HG02973 (cell line): ENCODE measurements at regions not wholly inside any gene's neighbourhood (a gene's known extent, or its start where the extent isn't known, plus 50 kb on each side); places are given as distances from the start of the nearest gene placed in this dataset.
A peak's percentile ranks its signal among the peaks of the same experiment; 100 is the strongest.
"Not testable (repeated sequence)": the region's sequence is repeated elsewhere in the genome, so short reads cannot be mapped to it uniquely, and the experiment has no call there.

Source experiments
- ATAC-seq: cut with Tn5 transposase; IDR thresholded peaks from one replicate; pipeline ENCODE4 v1.9.1; 2021; ENCODE audit warnings: moderate library complexity; ENCODE audit not compliant: unreplicated experiment

DNA sequence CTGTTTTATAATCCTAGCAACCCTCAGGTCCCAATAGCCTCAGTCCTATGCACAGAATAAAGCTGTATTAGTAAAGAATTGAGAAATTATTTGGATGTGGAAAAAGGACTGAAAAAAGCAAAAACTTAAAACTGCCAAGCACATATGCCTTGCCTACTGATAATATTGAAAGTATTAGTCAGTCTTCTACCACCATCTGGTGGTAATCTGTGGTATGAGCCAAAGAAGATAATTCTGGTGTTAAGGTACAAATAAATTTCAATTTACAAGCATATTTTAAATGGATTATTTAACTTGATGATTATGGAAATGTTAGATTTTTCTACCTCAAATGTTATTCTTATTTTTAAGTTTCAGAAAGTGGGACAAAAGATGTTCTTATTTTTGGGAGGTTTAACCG, 460.3 kb upstream of the KLHL1 start:
- peak; percentile 69 for ATAC-seq

DNA sequence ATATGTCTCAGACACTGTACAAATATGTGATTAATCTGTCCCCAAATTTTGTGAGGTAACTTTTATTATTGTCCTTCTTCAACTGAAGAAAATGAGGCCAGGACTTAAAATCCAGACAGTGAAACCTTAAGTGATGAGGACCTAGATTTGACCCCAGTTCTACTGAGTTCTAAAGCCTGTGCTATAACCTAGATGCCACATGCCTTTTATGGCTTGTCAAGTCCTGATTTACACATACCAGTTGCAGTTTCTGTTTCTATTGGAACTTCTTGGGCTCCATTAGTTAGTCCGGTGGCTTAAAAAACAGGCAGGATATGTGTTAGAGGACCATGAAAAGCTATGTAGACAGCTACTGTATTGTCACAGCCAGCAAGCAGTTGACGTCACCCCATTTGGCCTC, 436.5 kb upstream of the KLHL1 start:
- ATAC-seq = no peak

DNA sequence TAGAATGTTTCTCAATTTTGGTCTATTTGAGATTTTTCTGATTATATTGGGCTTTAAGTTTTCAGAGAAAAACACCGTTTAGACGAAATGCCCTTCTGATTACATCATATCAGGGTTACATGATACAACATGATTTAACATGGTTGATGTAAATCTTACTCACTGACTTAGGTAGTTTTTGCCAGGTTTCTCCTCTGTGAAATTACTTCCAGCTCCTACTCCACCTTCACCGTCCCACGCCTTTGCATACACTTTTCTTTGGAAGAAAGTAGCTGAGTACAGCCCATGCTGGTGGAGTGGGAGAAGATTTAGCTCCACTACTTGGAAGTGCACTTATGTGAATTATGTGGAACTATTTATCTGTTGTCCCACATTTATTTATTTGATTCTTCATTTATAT, 433.2 kb upstream of the KLHL1 start:
- ATAC-seq = no peak

DNA sequence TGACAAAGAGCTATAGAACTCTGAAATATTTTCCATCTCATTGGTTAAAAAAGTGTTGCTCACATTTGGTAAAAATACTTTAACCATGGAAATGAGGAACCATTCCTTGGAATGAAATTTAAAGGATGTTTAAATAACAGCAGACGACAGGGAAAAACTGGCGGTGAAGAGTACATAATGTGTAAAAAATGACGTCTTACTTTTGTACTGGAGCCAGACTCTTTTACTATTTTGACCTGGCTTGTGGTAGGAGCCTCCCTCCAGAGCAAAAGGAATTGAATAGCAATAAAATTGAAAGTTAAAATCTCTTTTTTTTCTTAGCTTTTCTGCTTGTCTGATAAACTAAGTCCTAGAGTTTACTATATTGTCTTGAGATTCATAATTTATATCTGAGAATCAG, 426.2 kb upstream of the KLHL1 start:
- no peak for ATAC-seq

DNA sequence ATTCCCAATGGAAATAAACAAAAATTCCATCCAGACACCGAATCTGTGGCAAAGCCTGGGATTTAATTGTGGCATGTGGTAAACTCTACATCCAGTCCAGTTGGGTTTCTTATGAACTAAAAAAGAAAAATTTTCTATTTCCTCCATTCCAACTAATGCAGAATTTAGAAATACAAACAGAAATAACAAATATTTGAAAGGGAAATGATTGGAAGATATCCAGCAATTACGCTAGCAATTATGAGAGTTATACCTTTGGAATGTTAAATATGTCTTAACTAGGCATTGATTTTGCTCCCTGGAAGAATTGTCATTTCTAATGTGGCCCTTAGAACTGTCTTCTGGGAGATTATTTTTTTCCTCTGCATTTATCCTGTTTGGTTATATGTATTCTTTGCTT, 421.4 kb upstream of the KLHL1 start:
- ATAC-seq = no peak

DNA sequence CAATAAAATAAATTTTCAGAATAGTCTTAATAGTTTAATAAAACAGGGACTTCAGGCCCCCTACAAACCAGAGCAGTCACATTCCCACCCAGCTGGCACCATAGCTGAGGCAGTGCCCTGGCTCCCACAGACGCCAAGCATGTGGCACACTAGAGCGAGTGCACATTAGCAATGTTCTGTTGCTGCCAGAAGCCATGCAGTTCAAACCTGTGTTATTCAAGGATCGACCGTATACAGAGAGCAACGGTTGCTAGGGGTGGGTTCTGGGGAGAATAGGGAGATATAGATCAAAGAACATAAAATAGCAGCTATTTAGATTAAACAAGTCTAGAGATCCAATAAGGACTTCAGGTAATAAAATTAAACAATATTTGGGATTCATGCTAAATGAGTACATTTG, 419.3 kb upstream of the KLHL1 start:
- no peak for ATAC-seq

DNA sequence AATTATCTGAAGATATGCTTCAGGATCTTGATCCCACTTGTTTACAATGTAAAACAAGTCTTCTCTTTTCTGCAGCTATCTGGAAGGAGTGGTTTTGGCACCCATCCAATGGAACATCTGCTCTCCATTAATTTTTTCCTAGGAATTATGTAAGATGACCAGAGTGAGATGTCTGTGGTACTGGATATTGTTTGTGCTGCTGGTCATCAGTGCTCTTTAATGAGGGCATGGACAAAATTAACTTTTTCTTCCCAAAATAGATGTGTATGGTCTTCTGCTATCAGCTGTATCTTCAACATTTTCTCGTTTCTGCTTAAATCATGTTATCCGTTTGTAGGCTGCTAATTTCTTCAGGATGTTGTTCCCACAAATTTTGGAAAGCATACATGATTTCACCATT, 415.4 kb upstream of the KLHL1 start:
- no peak for ATAC-seq

DNA sequence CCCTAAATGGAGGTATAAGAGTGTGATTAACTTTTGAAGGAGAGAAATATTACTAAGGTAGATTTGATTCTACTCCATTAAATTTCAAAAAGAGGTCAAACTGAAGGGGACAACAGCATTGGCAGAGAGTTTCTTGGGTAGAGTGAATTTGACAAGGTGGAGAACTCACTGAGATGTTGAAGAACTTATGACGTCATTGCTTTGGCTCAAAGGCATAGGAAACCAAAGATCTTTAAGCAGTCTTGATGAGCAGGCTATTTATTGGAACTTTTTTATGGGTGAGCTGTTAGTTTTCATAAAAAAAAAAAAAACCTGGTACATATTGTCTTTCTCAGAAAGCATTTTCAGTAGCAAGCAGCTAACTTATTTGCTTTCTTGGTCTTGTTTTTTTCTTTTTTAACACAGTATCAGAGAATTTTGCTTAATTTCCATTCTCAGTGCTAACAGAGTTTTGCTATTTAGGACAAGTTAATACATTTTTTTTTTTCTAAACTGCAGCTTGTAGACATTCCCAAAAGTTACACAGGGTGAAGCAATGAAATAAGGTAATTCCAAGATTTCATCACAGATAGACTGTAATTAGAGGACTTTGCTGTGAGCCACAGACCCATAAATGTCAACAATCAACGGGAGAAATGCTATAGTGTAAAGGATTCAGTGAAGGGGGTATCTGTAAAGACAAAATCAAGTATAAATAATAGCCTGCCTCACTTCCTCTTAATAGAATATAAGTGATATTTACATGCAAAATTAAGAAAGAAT, 412.2 kb upstream of the KLHL1 start:
- ATAC-seq = no peak

DNA sequence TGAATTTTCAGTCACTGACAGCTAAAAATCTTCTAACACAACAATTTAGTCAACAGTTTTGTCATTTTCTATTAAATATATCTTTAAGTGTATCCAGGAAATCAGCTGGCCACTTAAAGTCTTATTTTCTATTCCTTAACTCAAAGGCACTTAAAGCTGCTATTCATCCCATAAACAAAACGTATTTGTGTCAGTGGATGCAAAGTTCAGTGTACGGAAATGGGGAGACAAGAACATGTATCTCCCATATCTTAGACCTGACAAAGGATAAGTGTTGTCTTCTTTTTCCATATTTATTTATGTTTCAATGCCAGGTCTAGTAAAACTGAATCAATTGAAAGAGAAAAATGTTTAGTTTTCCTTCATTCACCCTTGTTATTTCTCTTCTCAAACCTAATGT, 409.8 kb upstream of the KLHL1 start:
- no peak for ATAC-seq

DNA sequence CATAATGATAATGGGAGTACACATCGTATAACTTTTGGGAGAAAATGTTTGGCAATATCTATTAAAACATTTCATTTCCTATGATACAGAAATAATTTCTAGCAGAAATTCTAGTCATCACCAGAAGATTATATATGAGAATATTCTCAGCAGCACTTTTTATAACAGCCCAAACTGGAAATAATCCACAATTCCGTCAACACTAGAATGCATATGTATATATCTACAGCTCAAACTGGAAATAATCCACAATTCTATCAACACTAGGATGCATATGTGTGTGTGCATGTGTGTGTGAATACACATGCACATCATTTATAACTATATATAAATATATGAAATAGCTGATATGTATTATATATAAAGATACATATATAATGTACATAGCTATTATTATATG, 408.0 kb upstream of the KLHL1 start:
- no peak for ATAC-seq

DNA sequence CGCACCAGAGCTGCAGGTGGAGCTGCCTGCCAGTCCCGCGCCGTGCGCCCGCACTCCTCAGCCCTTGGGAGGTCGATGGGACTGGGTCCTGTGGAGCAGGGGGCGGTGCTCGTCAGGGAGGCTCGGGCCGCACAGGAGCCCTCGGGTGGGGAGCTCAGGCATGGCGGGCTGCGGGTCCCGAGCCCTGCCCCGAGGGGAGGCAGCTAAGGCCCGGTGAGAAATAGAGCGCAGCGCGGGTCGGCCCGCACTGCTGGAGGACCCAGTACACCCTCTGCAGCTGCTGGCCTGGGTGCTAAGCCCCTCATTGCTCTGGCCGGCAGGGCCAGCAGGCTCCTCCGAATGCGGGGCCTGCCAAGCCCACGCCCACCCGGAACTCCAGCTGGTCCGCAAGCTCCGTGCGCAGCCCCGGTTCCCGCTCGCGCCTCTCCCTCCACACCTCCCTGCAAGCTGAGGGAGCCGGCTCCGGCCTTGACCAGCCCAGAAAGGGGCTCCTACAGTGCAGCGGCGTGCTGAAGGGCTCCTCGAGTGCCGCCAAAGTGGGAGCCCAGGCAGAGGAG, 403.7 kb upstream of the KLHL1 start:
- ATAC-seq = not testable (repeated sequence)

DNA sequence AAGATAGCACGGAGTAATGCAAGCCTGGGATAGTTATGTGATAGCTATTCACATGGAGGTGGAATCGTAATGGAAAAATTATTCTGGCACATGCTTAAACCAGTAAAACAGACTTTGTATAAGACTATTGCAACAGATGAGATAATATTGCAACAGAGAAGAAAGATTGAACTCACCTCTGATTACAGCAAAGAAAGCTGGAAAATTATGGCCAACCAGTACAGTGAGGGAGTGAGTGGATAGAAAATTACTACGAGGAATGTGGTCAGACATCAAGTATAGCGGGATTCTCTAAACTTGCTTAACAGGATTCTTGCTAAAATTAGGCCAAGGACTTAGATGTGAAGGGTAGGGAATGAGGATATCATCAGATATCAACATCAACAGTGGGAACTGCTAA, 397.6 kb upstream of the KLHL1 start:
- ATAC-seq = no peak

DNA sequence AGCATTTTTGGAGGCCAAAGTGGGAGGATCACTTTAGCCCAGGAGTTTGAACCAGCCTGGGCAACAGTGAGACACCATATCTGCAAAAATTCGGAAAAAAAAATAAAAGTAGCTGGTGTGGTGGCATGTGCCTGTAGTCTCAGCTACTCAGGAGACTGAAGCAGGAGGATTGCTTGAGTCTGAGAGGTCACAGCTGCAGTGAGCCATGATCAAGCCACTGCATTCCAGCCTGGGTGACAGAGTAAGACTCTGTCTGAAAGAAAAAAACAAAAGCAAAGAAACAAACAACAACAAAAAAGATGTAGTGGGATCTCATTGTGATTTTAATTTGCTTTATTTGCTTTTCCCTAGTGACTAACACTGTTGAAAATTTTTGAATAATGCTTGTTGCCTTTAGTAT, 394.7 kb upstream of the KLHL1 start:
- ATAC-seq = no peak

DNA sequence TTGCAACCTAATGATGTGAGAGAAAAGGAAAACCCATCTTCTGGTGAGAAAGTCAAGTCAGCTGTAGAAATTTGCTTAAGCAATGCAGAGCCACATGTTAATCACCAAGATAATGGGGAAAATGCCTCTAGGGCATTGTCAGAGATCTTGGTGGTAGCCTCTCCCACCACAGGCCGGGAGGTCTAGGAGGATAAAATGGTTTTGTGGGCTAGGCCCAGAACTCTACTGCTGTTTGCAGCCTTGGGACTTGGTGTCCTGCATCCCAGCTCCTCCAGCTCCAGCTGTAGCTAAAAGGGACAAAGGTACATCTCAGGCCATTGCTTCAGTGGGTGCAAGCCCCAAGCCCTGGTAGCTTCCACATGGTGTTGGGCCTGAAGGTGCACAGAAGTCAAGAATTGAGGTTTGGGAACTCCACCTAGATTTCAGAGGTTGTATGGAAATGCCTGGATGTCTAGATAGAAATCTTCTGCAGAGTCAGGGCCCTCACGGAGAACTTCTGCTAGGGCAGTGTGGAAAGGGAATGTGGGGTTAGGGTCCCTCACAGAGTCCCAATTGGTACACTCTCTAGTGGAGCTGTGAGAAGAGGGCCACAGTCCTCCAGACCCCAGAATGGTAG, 382.2 kb upstream of the KLHL1 start:
- no peak for ATAC-seq

DNA sequence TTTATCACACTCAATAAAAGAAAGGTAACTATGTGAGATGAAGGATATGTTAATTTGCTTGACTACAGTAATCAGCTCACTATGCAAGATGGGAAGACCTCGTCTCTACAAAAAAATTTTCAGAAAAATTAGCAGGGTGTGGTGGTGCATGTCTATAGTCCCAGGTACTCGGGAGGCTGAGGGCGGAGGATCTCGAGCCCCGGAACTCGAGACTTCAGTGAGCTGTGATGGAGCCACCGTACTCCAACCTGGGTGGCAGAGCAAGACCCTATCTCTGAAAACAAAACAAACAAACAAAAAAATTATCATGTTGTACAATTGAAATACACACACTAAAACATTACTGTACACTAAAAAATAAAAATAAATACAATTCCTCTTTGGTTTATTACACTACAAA, 376.7 kb upstream of the KLHL1 start:
- no peak for ATAC-seq

DNA sequence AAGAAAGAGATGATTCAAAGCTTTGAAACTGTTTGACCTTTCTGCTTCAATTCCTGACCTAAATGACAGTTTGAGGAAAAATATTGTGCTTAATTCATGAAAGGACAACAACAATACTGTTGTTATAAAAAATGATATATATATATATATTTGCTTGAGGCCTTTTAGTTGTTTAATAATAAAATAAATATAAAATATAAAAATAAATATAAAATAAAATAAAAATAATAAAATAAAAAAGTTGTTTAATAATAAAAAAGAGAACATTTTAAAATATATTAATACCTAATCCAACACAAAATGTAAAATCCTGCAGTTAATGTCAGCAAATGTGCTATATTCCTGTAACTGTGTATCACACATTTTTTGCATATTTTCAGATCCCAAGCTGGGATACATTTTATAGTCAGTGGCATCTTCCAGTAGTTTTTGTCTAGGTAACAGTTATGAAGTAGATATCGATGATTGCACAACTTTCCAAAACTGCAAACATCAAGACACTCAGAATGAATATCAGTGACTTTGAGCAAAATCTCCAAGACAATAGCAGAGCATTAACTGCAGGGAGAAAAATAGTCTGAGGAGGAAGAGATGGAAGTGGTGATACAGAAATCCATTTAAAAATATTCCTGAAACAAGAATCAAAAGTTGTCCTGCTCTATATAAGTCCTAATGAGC, 375.5 kb upstream of the KLHL1 start:
- no peak for ATAC-seq

DNA sequence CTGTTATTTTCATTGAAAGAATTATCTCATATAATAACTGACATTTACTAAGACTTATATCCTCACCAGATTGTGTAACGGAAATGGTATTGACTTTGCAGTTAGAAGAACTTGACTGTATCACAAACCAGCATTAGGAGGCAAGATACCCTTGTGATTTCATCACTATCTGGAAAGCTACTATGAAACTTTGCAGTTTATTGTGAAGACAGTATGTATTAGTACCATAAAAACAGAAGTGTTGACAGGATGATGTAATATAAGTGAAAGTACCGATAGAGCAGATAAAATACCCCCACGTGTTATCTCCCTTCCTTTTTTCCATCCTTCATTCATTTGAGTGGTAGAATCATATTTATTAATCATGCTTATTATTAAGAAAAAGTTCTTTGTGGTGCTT, 365.7 kb upstream of the KLHL1 start:
- no peak for ATAC-seq

DNA sequence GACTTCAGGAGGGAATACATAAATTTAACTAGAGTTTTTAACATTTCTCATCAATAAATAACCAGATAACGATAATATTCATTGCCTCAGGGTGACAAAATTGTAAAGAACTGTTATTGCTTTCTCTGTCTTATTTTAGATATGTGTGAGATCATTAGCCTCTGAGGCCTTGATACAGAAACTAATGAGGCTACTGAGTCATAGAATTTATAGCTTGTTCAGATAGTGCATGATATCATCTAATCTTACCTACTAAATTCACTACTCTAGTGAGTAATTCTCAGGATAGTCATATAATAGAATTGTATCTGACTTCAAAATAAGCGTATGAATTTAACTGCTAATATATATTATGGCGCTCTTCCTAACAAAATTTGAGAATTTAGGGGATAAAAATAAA, 360.8 kb upstream of the KLHL1 start:
- ATAC-seq = no peak

DNA sequence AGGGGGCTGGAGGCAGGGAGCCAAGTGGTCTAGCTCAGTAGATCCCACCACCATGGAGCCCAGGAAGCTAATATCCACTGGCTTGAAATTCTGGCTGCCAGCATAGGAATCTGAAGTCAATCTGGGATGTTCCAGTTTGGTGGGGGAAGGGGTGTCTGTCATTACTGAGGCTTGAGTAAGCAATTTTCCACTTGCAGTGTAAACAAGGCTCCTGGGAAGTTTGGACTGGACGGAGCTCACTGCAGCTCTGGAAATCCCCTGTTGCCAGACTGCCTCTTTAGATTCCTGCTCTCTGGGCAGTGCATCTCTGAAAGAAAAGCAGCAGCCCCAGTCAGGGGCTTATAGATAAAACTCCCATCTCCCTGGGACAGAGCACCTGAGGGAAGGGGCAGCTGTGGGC, 349.2 kb upstream of the KLHL1 start:
- ATAC-seq = no peak

DNA sequence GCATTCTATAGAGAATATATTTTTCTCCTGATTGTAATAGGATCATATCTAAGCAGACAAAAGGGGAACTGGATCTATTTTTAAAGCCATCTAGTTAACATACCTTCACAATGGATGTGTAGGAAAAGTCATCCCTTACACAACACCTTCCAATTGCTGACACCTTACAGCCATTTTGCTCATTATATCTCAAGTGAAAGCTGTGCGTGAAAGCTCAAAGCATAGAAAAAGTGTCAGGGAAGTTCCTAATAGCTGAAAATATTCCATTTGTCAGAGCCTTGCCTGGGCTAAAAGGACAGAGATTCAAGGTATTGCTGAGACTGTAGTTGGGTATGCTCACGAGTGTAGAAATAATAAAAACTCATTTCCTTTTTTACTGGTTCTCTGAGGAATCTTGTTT, 340.6 kb upstream of the KLHL1 start:
- no peak for ATAC-seq

DNA sequence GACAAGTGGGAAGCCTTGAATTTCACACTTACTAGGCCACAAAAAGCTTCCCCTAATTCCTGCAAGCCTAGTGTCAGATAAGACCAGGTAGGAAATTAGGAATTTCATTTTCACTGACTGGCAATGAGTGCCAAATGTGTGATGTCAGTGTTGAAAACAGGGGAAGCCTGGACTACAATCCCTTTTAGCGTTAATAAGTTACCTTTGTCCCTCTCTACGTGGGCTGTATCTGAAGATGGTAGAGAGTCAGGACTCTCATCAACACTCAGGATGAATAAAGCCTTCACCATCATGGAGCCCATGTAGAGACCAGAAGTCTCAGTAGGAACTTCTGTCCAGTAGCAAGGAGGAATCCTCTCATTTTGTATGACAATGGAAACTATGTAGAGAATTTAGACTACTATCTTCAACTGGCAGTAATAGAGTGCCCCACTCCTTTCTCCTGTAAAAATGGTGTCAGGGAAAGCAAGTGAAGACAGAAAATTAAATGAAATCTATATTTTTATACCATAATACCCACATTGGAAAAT, 324.1 kb upstream of the KLHL1 start:
- no peak for ATAC-seq

DNA sequence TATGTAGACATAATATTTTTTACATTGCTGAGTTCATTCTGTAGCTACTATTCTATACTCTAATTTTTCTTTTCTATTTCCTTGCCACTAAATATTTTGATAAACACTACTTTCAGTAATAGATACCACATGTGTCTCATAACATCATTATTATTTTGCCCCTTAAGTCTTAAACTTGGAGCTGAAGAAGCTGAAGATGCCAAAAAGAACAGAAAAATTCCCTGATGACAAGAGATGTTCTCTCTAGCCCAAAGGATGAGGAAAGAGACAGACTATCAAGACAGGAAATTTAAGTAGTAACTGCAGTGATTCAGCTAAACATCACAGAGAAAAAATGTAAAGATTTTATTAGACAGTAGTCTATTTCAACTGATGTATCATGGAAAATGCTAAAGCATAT, 322.0 kb upstream of the KLHL1 start:
- no peak for ATAC-seq
